Gastrocnemius medialis (tissue), 4 donors: ENCODE measurements at regions not wholly inside any gene's neighbourhood (a gene's known extent, or its start where the extent isn't known, plus 50 kb on each side); places are given as distances from the start of the nearest gene placed in this dataset.

Experiments
- ATAC-seq, 2 donors: fragments of 150-250 bp; one replicate each; pipeline ENCODE4 v1.9.1; 2016
- DNase-seq, 2 donors: peaks; one replicate each; pipeline ENCODE4 v3.0.0-alpha.2; 2019
- H3K27ac ChIP-seq, 4 donors: fragments of 200-600 bp; sonication (generic); 1 replicate in 1 of 4; 2 replicates in 3 of 4; pipeline ENCODE4 v1.5.1; 2016 to 2018; ENCODE audit warnings: mild to moderate bottlenecking in 2 of 4, moderate library complexity in 1 of 4
- H3K27me3 ChIP-seq, 3 donors: fragments of 200-600 bp; sonication (generic) in 2 of 3; 1 replicate in 1 of 3; 2 replicates in 2 of 3; pipeline versions ENCODE4 v1.5.1 to v1.6.0; 2016 to 2019; ENCODE audit warnings: mild to moderate bottlenecking in 1 of 3, moderate library complexity in 1 of 3
- H3K36me3 ChIP-seq, 2 donors: fragments of 200-600 bp; sonication (generic) in 1 of 2; one replicate each; pipeline ENCODE4 v1.5.1; 2017 to 2018
- H3K4me1 ChIP-seq, 2 donors: fragments of 200-600 bp; sonication (generic) in 1 of 2; one replicate each; pipeline ENCODE4 v1.5.1; 2016 to 2017; ENCODE audit warnings: mild to moderate bottlenecking in 2 of 2
- H3K4me3 ChIP-seq, 4 donors: fragments of 200-600 bp; sonication (generic) in 3 of 4; 1 replicate in 1 of 4; 2 replicates in 3 of 4; pipeline ENCODE4 v1.5.1; 2016 to 2019; ENCODE audit warnings: mild to moderate bottlenecking in 2 of 4
- H3K9me3 ChIP-seq, 3 donors: fragments of 200-600 bp; sonication (generic) in 2 of 3; 1 replicate in 1 of 3; 2 replicates in 2 of 3; pipeline ENCODE4 v1.5.1; 2016 to 2019
- POLR2A ChIP-seq, 2 donors: fragments of 450-650 bp; IDR thresholded peaks; one replicate each; pipeline ENCODE4 v1.6.1; 2017; ENCODE audit warnings: antibody characterized with exemption in 2 of 2, mild to moderate bottlenecking in 2 of 2, moderate library complexity in 2 of 2
- in situ Hi-C, 4 donors: fragments of 200-750 bp; cut with MboI; loops; one replicate each; pipeline versions ENCODE4 v1.15.0 to v1.8.0; 2017; ENCODE audit warnings: low sequenced_read_pairs in 4 of 4
- intact Hi-C: fragments of 100-400 bp; cut with DNase I; formaldehyde crosslinking; loops from one replicate; pipeline ENCODE4 v1.15.1; 2023; ENCODE audit warnings: low total_unique reads
- TF ChIP-seq, protein P1 (sequence below), 5 experiments: fragments of 450-650 bp in 3 of 5; fragments of 200-600 bp in 2 of 5; sonication (generic) in 2 of 5; IDR thresholded peaks in 4 of 5; conservative IDR thresholded peaks in 1 of 5; 1 replicate in 4 of 5; 2 replicates in 1 of 5; pipeline ENCODE4 v1.5.1; 2016 to 2019; ENCODE audit warnings: antibody characterized with exemption in 5 of 5, mild to moderate bottlenecking in 3 of 5, moderate library complexity in 3 of 5

- Histone ChIP-seq H3K4me3 (no peak overlapping the region), H3K36me3 (no peaks in the 10 kb centered on the region), H3K4me1 (no peaks in the 10 kb centered on the region), H3K27me3 (no peaks in the 10 kb centered on the region), H3K9me3 (no peaks in the 10 kb centered on the region), H3K27ac (no peak overlapping the region)
- intact Hi-C loops (no loop called here), in situ Hi-C loops (no loop called here)
- no peak for ATAC-seq
- DNase-seq, result no peak
- TF ChIP-seq, protein P1, sequence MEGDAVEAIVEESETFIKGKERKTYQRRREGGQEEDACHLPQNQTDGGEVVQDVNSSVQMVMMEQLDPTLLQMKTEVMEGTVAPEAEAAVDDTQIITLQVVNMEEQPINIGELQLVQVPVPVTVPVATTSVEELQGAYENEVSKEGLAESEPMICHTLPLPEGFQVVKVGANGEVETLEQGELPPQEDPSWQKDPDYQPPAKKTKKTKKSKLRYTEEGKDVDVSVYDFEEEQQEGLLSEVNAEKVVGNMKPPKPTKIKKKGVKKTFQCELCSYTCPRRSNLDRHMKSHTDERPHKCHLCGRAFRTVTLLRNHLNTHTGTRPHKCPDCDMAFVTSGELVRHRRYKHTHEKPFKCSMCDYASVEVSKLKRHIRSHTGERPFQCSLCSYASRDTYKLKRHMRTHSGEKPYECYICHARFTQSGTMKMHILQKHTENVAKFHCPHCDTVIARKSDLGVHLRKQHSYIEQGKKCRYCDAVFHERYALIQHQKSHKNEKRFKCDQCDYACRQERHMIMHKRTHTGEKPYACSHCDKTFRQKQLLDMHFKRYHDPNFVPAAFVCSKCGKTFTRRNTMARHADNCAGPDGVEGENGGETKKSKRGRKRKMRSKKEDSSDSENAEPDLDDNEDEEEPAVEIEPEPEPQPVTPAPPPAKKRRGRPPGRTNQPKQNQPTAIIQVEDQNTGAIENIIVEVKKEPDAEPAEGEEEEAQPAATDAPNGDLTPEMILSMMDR (IDR thresholded peaks at IDR 0.05 in 4 of 5, conservative IDR thresholded peaks at IDR 0.05 in 1 of 5), result no peak
- TF ChIP-seq POLR2A (IDR thresholded peaks at IDR 0.05), result no peak
Observed at GRCh38 chr1:4213366-4213973, 313.4 kb upstream of the C1orf174 start.

DNA sequence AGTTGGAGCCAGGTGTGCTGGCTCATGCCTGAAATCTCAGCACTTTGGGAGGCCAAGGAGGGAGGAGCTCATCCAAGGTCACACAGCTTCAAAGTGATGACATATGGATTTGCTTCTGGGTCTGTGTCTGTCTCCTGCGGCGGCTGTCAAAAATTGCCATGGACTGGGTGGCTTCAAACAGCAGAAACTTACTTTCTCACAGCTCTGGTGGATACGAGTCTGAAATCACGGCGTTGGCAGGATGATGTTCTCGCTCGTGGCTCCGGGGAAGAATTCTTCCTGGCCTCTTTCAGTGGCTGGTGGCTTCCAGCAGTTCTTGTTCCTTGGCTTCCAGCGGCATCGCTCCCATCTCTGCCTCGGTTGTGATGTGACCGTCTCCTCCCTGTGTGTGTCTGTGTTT lies 314.8 kb upstream of the C1orf174 start:
- in situ Hi-C loops, result no loop called here
- TF ChIP-seq POLR2A (IDR thresholded peaks at IDR 0.05), result no peak
- TF ChIP-seq, protein P1 (IDR thresholded peaks at IDR 0.05 in 4 of 5, conservative IDR thresholded peaks at IDR 0.05 in 1 of 5), result no peak
- DNase-seq (no peak), ATAC-seq (no peak)
- Histone ChIP-seq H3K4me3 (no peak overlapping the region), H3K4me1 (no peaks in the 10 kb centered on the region), H3K27ac (no peak overlapping the region), H3K36me3 (no peaks in the 10 kb centered on the region), H3K27me3 (no peaks in the 10 kb centered on the region), H3K9me3 (no peaks in the 10 kb centered on the region)
- intact Hi-C loops, result no loop called here

GRCh38 chr1:4215391-4215790 lies 315.3 kb upstream of the C1orf174 start:
- in situ Hi-C loops, result no loop called here

DNA sequence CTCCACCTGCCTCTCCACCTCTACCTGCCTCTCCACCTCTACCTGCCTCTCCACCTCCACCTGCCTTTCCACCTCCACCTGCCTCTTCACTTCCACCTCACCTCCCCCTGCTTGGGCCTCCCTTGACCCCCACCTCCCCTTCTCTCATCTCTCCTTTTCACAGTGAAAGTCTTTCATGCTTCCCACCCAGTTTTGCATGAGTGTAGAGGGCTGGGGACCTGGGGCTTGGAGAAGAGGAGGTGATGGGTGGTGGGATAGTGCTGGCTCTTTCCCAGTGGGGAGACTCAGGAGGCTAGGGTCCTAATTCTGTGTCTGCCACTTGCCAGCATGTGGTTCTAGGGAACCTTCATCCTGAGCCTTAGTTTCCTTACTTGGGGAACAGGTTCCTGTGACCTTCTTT lies 316.2 kb upstream of the C1orf174 start:
- H3K27me3 ChIP-seq, result no peaks in the 10 kb centered on the region
- DNase-seq, result no peak
- no peaks in the 10 kb centered on the region for H3K36me3 ChIP-seq
- no peaks in the 10 kb centered on the region for H3K9me3 ChIP-seq
- H3K27ac ChIP-seq, result no peak overlapping the region
- no peaks in the 10 kb centered on the region for H3K4me1 ChIP-seq
- no peak overlapping the region for H3K4me3 ChIP-seq
- TF ChIP-seq POLR2A (IDR thresholded peaks at IDR 0.05), result no peak
- TF ChIP-seq, protein P1 (IDR thresholded peaks at IDR 0.05 in 4 of 5, conservative IDR thresholded peaks at IDR 0.05 in 1 of 5), result no peak
- intact Hi-C loops, result no loop called here
- no peak for ATAC-seq
- in situ Hi-C loops, result no loop called here

More at GRCh38 chr1:4215391-4215790, 315.3 kb upstream of the C1orf174 start:
- intact Hi-C loops, result no loop called here
- H3K27me3 ChIP-seq, result no peaks in the 10 kb centered on the region
- H3K9me3 ChIP-seq, result no peaks in the 10 kb centered on the region
- no peaks in the 10 kb centered on the region for H3K4me1 ChIP-seq
- ATAC-seq, result no peak
- H3K36me3 ChIP-seq, result no peaks in the 10 kb centered on the region
- H3K4me3 ChIP-seq, result no peak overlapping the region
- H3K27ac ChIP-seq, result no peak overlapping the region
- TF ChIP-seq, protein P1 (IDR thresholded peaks at IDR 0.05 in 4 of 5, conservative IDR thresholded peaks at IDR 0.05 in 1 of 5), result no peak
- TF ChIP-seq POLR2A (IDR thresholded peaks at IDR 0.05), result no peak
- DNase-seq, result no peak

DNA sequence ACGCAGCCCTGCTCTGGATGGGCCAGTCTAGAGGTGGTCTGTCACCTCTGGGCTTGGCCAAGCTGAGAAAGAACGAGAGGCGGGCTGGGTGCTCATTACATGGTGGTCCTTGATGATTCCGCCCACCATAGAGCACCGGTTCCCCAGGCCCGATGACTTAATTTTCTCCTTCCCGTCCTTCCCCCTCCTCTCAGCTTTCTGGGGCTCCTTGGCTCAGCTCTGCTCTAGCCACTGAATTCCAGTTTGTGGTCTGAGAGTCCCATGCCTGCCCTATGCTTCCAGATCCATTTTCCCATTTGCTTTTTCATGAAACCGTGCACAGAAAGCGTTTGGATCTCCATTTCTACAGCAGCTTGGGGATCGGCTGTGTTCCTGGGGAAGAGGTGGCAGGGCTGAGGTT lies 318.5 kb upstream of the C1orf174 start:
- Histone ChIP-seq H3K27me3 (no peaks in the 10 kb centered on the region), H3K9me3 (no peaks in the 10 kb centered on the region), H3K27ac (no peak overlapping the region), H3K4me3 (no peak overlapping the region), H3K4me1 (no peaks in the 10 kb centered on the region), H3K36me3 (no peaks in the 10 kb centered on the region)
- DNase-seq, result no peak
- no peak for ATAC-seq
- intact Hi-C loops (no loop called here), in situ Hi-C loops (no loop called here)
- no peak for TF ChIP-seq POLR2A (IDR thresholded peaks at IDR 0.05)
- TF ChIP-seq, protein P1 (IDR thresholded peaks at IDR 0.05 in 4 of 5, conservative IDR thresholded peaks at IDR 0.05 in 1 of 5), result no peak
